ENCODE measurements at regions not wholly inside any gene's neighbourhood (a gene's known extent, or its start where the extent isn't known, plus 50 kb on each side); places are given as distances from the start of the nearest gene placed in this dataset.
A peak's percentile ranks its signal among the peaks of the same experiment; 100 is the strongest.

GRCh38 chr6:18596531-18596835 lies 209.3 kb downstream of the RNF144B start:
- ChIA-PET POLR2A (ENCODE audit: partially characterized antibody) (no interaction called here), CTCF (ENCODE audit: partially characterized antibody) (interaction anchor here (0.7 to 2.7 kb wide), 16 partner anchors 9 to 566 kb away, joined by 3 to 20 read pairs (median 4); no protein-coding TSS in a partner anchor)
- no peak overlapping the region for H3K27ac ChIP-seq (ENCODE audit: low read depth, low read length)
- H2BK12ac ChIP-seq (ENCODE audit: low read depth, low read length) = no peak overlapping the region
- FAIRE-seq (no peak), DNase-seq (ENCODE audit: low read depth in 1 of 2, low spot score in 2 of 2) (no peak)
- no peak overlapping the region for H2BK5ac ChIP-seq (ENCODE audit: low read depth, low read length)
- H2BK15ac ChIP-seq (ENCODE audit: low read length) = no peak overlapping the region
- H4K91ac ChIP-seq (replicated peaks; ENCODE audit: insufficient read length, low read length) = no peak overlapping the region
- H3K56ac ChIP-seq (replicated peaks; ENCODE audit: insufficient read length, low read depth, low read length) = no peak overlapping the region
- no peaks in the 10 kb centered on the region for H3K36me3 ChIP-seq (ENCODE audit: control insufficient read depth in 2 of 4, insufficient read depth in 4 of 4, low read length in 3 of 4)
- H3K18ac ChIP-seq (ENCODE audit: extremely low read depth, low read length) = no peak overlapping the region
- H3K4me2 ChIP-seq (ENCODE audit: insufficient read depth in 1 of 2, low read depth in 2 of 2, low read length in 2 of 2) = no peak overlapping the region
- H3K4me1 ChIP-seq (replicated peaks in 1 of 4; ENCODE audit: control insufficient read depth in 3 of 4, insufficient read depth in 4 of 4, low read length in 3 of 4) = no peaks in the 10 kb centered on the region
- TF ChIP-seq EZH2 (IDR thresholded peaks at IDR 0.05; ENCODE audit: low read depth, low read length, severe bottlenecking) = no peak
- no peak for TF ChIP-seq KDM4A (IDR thresholded peaks at IDR 0.05; ENCODE audit: low read depth, low read length, severe bottlenecking)
- no peak for TF ChIP-seq TBP (IDR thresholded peaks at IDR 0.05; ENCODE audit: low read depth, low read length)
- TF ChIP-seq CREB1 (IDR thresholded peaks at IDR 0.05) = no peak
- no peak for TF ChIP-seq SUZ12 (IDR thresholded peaks at IDR 0.05; ENCODE audit: low read length)
- no peak for TF ChIP-seq JUN (IDR thresholded peaks at IDR 0.05; ENCODE audit: low read depth, low read length)
- TF ChIP-seq MAX (IDR thresholded peaks at IDR 0.05) = no peak
- TF ChIP-seq TAF1 (IDR thresholded peaks at IDR 0.05; ENCODE audit: low read depth, low read length) = no peak
- TF ChIP-seq NANOG (IDR thresholded peaks at IDR 0.05; ENCODE audit: insufficient read depth, low read depth, low read length, poor library complexity, severe bottlenecking) = no peak
- no peak for TF ChIP-seq SIX5 (IDR thresholded peaks at IDR 0.05; ENCODE audit: low read depth, low read length)
- no peak for TF ChIP-seq CEBPB (IDR thresholded peaks at IDR 0.05; ENCODE audit: low read depth, low read length)
- no peak for TF ChIP-seq RNF2 (IDR thresholded peaks at IDR 0.05; ENCODE audit: borderline replicate concordance, low read depth, low read length, missing control alignments, poor library complexity, severe bottlenecking)
- TF ChIP-seq SIRT6 (IDR thresholded peaks at IDR 0.05; ENCODE audit: low read length) = no peak
- no peak for TF ChIP-seq SRF (IDR thresholded peaks at IDR 0.05; ENCODE audit: low read depth, low read length)
- no peak for TF ChIP-seq YY1 (IDR thresholded peaks at IDR 0.05; ENCODE audit: low read depth, low read length)
- TF ChIP-seq POLR2A (IDR thresholded peaks at IDR 0.05; ENCODE audit: control extremely low read depth in 1 of 2, low read depth in 2 of 2, low read length in 2 of 2) = no peak
- TF ChIP-seq EP300 (IDR thresholded peaks at IDR 0.05; ENCODE audit: borderline replicate concordance in 1 of 2, low read depth in 2 of 2, low read length in 2 of 2) = no peak
- no peak overlapping the region for H2AK5ac ChIP-seq (ENCODE audit: low read depth, low read length)
- H3K27me3 ChIP-seq (replicated peaks in 1 of 4; ENCODE audit: control insufficient read depth in 3 of 4, extremely low read depth in 1 of 4, insufficient read depth in 3 of 4, low read length in 3 of 4) = no peaks in the 10 kb centered on the region
- H3K23ac ChIP-seq (ENCODE audit: insufficient read length) = no peak overlapping the region
- H2AFZ ChIP-seq (ENCODE audit: low read length) = peak overlapping the region; percentile 87
- H3K79me1 ChIP-seq (ENCODE audit: low read depth, low read length) = no peaks in the 10 kb centered on the region
- H3K14ac ChIP-seq (ENCODE audit: insufficient read length) = no peak overlapping the region
- no peak overlapping the region for H2BK20ac ChIP-seq (ENCODE audit: low read length)
- H3K4ac ChIP-seq (replicated peaks; ENCODE audit: insufficient read length, low read depth, low read length) = no peak overlapping the region
- H3K9ac ChIP-seq (replicated peaks in 1 of 4; ENCODE audit: extremely low read depth in 1 of 4, low read depth in 3 of 4, low read length in 3 of 4) = no peak overlapping the region
- H3K79me2 ChIP-seq (ENCODE audit: control insufficient read depth in 1 of 2, insufficient read depth in 2 of 2, low read length in 2 of 2) = no peaks in the 10 kb centered on the region
- H4K20me1 ChIP-seq (replicated peaks in 1 of 2; ENCODE audit: control insufficient read depth in 1 of 2, insufficient read depth in 2 of 2, low read length in 2 of 2) = no peaks in the 10 kb centered on the region
- H4K5ac ChIP-seq (ENCODE audit: insufficient read length, low read depth, low read length) = no peak overlapping the region
- H3K23me2 ChIP-seq (ENCODE audit: low read depth, low read length) = no peaks in the 10 kb centered on the region
- H4K8ac ChIP-seq (ENCODE audit: extremely low read depth, insufficient read depth, low read length) = no peak overlapping the region
- H3K4me3 ChIP-seq (ENCODE audit: extremely low read depth in 1 of 4, insufficient read depth in 2 of 4, low read depth in 3 of 4, low read length in 4 of 4) = no peak overlapping the region
- H2BK120ac ChIP-seq (replicated peaks; ENCODE audit: low read depth, low read length) = no peak overlapping the region
- H3K9me3 ChIP-seq (ENCODE audit: insufficient read depth in 2 of 2, low read depth in 1 of 2, low read length in 1 of 2) = no peaks in the 10 kb centered on the region

All from H1 (cell line).